Mucosa of descending colon (tissue), 3 donors: ENCODE measurements at regions not wholly inside any gene's neighbourhood (a gene's known extent, or its start where the extent isn't known, plus 50 kb on each side); places are given as distances from the start of the nearest gene placed in this dataset.

ENCODE experiments used
- ATAC-seq: fragments of 200-7000 bp; cut with Tn5 transposase; one replicate; pipeline ENCODE4 v1.9.1; 2020; ENCODE audit warnings: mild to moderate bottlenecking, moderate library complexity
- DNase-seq, 3 donors: peaks; one replicate each; pipeline ENCODE4 v3.0.0-alpha.2; 2020
- H3K36me3 ChIP-seq: fragments of 200-600 bp; one replicate; pipeline ENCODE4 v1.8.0; 2021; ENCODE audit warnings: low read depth, mild to moderate bottlenecking
- H3K4me1 ChIP-seq: fragments of 200-600 bp; one replicate; pipeline ENCODE4 v1.8.0; 2021; ENCODE audit warnings: low read depth, mild to moderate bottlenecking
- H3K4me3 ChIP-seq: fragments of 200-600 bp; one replicate; pipeline ENCODE4 v1.8.0; 2021; ENCODE audit warnings: mild to moderate bottlenecking
- H3K9me3 ChIP-seq: fragments of 200-600 bp; one replicate; pipeline ENCODE4 v1.8.0; 2021; ENCODE audit warnings: mild to moderate bottlenecking
- intact Hi-C, 2 donors: fragments of 100-400 bp; cut with DNase I in 1 of 2; cut with micrococcal nuclease in 1 of 2; formaldehyde crosslinking; loops; one replicate each; pipeline versions ENCODE4 v1.11.0 to v1.11.1; 2022; cut with DNase I, micrococcal nuclease
- TF ChIP-seq, protein P1 (sequence below): fragments of 200-600 bp; IDR thresholded peaks from one replicate; pipeline ENCODE4 v1.8.0; 2022; ENCODE audit warnings: antibody characterized with exemption, mild to moderate bottlenecking
- donor health status: DM: no; HTN: no; CAD: no; lungs with moderate emphysema.
- donor health status: DM: no; HTN: no; CAD: no.
- donor health status: DM: no; HTN: yes; CAD: no.

DNA sequence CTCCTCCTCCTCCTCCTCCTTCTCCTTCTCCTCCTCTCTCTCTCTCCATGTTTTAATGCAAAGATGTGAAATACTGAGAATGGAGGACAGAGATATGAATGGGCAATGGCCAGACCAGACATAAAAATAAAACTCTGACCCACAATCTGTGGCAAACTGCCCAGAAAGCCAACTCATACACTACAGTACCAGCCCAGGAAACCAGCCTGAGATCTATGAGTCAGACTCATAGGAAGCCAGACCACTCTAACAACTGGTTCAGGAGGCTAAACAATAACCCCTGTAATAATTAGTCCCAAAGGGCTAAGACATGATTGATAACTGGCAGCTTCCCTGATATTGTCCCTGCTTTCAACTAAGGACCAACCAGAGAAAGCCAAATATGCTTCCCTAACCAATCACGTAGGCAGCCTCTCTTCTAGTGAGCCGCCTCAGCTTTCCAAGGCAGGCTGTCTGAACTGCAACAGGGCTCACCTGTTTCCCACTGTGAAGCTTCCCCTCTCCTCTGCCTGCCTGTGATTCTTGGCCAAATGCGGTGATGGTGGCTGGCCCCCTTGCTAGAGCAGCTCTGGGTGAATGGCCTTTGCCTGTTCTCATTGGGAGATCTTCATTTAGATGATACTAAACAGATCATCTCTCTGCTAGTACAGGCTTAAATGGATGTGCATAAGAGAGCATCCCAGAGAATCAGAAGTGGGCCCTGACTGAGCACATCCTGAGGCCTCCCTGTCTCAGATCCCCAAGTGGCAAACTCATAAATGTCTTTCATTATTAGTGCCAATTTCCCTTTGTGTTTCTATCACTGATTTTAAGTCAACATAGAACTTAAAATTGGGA is 817.6 kb downstream of the TNS3 start:
- intact Hi-C loops, result no loop called here
- no peak for ATAC-seq
- no peaks in the 10 kb centered on the region for H3K9me3 ChIP-seq
- no peak overlapping the region for H3K4me3 ChIP-seq
- no peaks in the 10 kb centered on the region for H3K4me1 ChIP-seq
- no peak for DNase-seq
- TF ChIP-seq, protein P1, sequence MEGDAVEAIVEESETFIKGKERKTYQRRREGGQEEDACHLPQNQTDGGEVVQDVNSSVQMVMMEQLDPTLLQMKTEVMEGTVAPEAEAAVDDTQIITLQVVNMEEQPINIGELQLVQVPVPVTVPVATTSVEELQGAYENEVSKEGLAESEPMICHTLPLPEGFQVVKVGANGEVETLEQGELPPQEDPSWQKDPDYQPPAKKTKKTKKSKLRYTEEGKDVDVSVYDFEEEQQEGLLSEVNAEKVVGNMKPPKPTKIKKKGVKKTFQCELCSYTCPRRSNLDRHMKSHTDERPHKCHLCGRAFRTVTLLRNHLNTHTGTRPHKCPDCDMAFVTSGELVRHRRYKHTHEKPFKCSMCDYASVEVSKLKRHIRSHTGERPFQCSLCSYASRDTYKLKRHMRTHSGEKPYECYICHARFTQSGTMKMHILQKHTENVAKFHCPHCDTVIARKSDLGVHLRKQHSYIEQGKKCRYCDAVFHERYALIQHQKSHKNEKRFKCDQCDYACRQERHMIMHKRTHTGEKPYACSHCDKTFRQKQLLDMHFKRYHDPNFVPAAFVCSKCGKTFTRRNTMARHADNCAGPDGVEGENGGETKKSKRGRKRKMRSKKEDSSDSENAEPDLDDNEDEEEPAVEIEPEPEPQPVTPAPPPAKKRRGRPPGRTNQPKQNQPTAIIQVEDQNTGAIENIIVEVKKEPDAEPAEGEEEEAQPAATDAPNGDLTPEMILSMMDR, result no peak
- H3K36me3 ChIP-seq, result no peaks in the 10 kb centered on the region

DNA sequence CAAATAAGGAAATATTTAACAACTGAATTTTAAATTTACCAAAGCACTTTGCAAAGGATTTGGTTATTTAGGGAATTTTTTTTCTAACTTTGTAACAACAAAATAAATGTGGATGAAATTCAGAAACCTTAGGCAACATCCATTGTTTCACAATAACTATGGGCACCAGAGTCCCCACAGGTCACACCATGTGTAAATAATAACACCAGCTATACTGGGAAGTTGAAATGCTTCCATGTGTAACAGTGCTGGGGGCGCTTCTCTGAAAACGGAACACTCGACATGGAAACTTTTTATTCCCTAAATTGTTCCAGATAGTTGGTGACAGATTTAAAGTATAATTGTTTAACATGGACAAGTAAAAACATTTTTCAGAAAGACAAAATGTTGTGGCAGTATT is 818.6 kb downstream of the TNS3 start:
- ATAC-seq, result no peak
- TF ChIP-seq, protein P1, result no peak

DNA sequence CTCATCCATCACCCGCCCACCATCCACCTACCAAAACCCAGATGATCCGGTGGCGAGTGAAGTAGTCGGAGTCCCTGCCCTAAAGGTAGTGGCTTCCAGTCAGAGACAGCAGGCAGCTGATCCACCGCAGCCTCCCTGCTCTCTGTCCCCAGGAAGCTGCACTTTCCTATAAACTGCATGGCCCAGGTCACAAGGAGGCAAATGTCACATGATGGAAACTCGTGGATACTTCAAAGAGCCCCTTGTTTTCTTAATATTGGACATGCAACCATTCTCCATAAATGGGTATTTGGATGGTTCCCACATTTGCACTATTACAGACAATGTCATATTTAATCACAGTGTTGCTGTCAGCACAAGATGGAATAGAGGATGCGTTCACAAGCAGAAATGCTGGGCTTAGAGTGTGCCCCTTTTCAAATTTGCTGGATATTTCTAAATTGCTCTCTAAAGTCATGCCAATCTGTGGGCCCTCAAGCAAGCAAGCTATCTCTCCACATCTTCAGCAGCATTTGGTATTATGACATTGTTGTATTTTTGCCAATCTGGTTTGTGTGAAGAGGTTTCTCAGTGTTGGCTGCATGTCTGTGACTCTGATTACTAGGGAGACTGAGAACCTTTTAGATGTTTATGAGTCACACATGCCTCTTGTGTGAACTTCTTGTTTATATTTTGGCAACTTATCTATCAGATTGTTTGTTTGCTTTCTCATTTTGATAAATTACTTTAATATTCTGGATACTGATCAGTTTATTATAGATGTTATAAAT is 822.0 kb downstream of the TNS3 start:
- DNase-seq (no peak), ATAC-seq (no peak)
- intact Hi-C loops, result no loop called here
- Histone ChIP-seq H3K9me3 (no peaks in the 10 kb centered on the region), H3K4me1 (no peaks in the 10 kb centered on the region), H3K4me3 (no peak overlapping the region), H3K36me3 (no peaks in the 10 kb centered on the region)
- TF ChIP-seq, protein P1, result no peak

More for the DNA sequence above, 818.6 kb downstream of the TNS3 start:
- Histone ChIP-seq H3K9me3 (no peaks in the 10 kb centered on the region), H3K4me3 (no peak overlapping the region), H3K4me1 (no peaks in the 10 kb centered on the region), H3K36me3 (no peaks in the 10 kb centered on the region)
- no peak for DNase-seq
- intact Hi-C loops, result no loop called here

DNA sequence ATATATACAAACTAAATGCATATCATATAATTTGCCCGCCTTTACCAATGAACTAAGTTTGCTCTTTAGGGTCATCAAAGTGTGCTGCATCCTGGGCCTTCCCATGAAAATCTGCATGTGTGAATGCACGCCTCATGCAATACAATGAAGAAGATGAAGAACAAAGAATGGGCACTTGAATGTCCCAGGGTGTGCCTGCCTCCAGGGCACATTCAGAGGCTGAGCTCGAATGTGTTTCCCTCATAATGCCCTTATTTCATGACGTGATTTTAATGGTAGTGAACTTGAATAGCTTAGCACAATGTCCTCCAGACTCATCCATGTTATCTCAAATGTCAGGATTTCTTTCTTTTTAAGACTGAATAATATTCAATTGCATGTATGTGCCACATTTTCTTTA is 824.9 kb downstream of the TNS3 start:
- no peaks in the 10 kb centered on the region for H3K36me3 ChIP-seq
- no peak overlapping the region for H3K4me3 ChIP-seq

DNA sequence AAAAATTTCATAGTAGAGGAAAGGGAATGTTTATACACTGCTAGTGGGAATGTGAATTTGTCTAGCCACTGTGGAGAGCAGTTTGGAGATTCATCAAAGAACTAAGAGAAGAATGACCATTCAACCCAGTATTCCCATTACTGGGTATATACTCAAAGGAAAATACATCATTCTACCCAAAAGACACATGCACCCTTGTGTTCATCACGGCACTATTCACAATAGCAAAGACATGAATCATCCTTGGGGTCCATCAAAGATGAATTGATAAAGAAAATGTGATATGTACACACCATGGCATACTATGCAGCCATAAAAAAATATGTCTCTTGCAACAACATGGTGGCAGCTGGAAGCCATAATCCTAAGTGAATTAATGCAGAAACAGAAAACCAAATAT is 825.7 kb downstream of the TNS3 start:
- Histone ChIP-seq H3K4me3 (no peak overlapping the region), H3K9me3 (no peaks in the 10 kb centered on the region), H3K36me3 (no peaks in the 10 kb centered on the region), H3K4me1 (no peaks in the 10 kb centered on the region)
- intact Hi-C loops, result no loop called here
- no peak for ATAC-seq
- DNase-seq, result no peak
- TF ChIP-seq, protein P1, result no peak

More for the DNA sequence above, 824.9 kb downstream of the TNS3 start:
- Histone ChIP-seq H3K4me1 (no peaks in the 10 kb centered on the region), H3K9me3 (no peaks in the 10 kb centered on the region)
- TF ChIP-seq, protein P1, result no peak
- intact Hi-C loops, result no loop called here
- no peak for DNase-seq
- no peak for ATAC-seq
